H9 (cell line): ENCODE measurements at regions not wholly inside any gene's neighbourhood (a gene's known extent, or its start where the extent isn't known, plus 50 kb on each side); places are given as distances from the start of the nearest gene placed in this dataset.

Experiments used
- DNase-seq: peaks from one replicate; pipeline ENCODE4 v3.0.0-alpha.2; 2017
- H2AFZ ChIP-seq: one replicate; pipeline ENCODE4 v1.6.1; 2013; ENCODE audit warnings: mild to moderate bottlenecking, low read length, control low read depth, moderate library complexity
- H2AK5ac ChIP-seq: 2 replicates; pipeline ENCODE4 v1.6.1; 2013; ENCODE audit warnings: low read length, control low read depth, mixed read lengths; ENCODE audit not compliant: insufficient read length
- H2BK120ac ChIP-seq: one replicate; pipeline ENCODE4 v1.6.1; 2013; ENCODE audit warnings: low read depth, mild to moderate bottlenecking, low read length, control low read depth, inconsistent platforms; ENCODE audit not compliant: poor library complexity, severe bottlenecking
- H2BK12ac ChIP-seq: 2 replicates; pipeline ENCODE4 v1.6.1; 2013; ENCODE audit warnings: low read length, control low read depth, mixed read lengths, low read depth; ENCODE audit not compliant: insufficient read length
- H2BK15ac ChIP-seq: 2 replicates; pipeline ENCODE4 v1.6.1; 2013; ENCODE audit warnings: low read depth, low read length, control low read depth
- H2BK20ac ChIP-seq: one replicate; pipeline ENCODE4 v1.6.1; 2013; ENCODE audit warnings: low read depth, mild to moderate bottlenecking, low read length, control low read depth, inconsistent platforms; ENCODE audit not compliant: poor library complexity, severe bottlenecking
- H2BK5ac ChIP-seq: 2 replicates; pipeline ENCODE4 v1.6.1; 2013; ENCODE audit warnings: low read length, control low read depth, mixed read lengths; ENCODE audit not compliant: insufficient read length
- H3K14ac ChIP-seq: 2 replicates; pipeline ENCODE4 v1.6.1; 2013; ENCODE audit warnings: low read length, control low read depth; ENCODE audit not compliant: insufficient read depth
- H3K18ac ChIP-seq: 2 replicates; pipeline ENCODE4 v1.6.1; 2013; ENCODE audit warnings: low read depth, mild to moderate bottlenecking, mixed read lengths, low read length, control low read depth; ENCODE audit not compliant: insufficient read length
- H3K23ac ChIP-seq: 2 replicates; pipeline ENCODE4 v1.6.1; 2013; ENCODE audit warnings: low read length, control low read depth, mixed read lengths, low read depth; ENCODE audit not compliant: insufficient read length
- H3K23me2 ChIP-seq: 2 replicates; pipeline ENCODE4 v1.6.1; 2013; ENCODE audit warnings: low read depth, mild to moderate bottlenecking, mixed read lengths, low read length, control low read depth; ENCODE audit not compliant: insufficient read length, poor library complexity, severe bottlenecking
- H3K27ac ChIP-seq: 2 replicates; pipeline ENCODE4 v1.5.1; 2013; ENCODE audit warnings: low read length, control low read depth, mixed read lengths, low read depth; ENCODE audit not compliant: insufficient read length
- H3K27me3 ChIP-seq: 2 replicates; pipeline ENCODE4 v1.6.1; 2013; ENCODE audit warnings: low read length, control low read depth, inconsistent platforms; ENCODE audit not compliant: insufficient read depth
- H3K4ac ChIP-seq: 2 replicates; pipeline ENCODE4 v1.6.1; 2013; ENCODE audit warnings: low read depth, mild to moderate bottlenecking, control low read depth, inconsistent platforms, low read length, moderate library complexity
- H3K4me1 ChIP-seq: 2 replicates; pipeline ENCODE4 v1.6.1; 2013; ENCODE audit warnings: low read length, control low read depth, inconsistent platforms; ENCODE audit not compliant: insufficient read depth
- H3K4me2 ChIP-seq: 2 replicates; pipeline ENCODE4 v1.6.1; 2013; ENCODE audit warnings: low read length, control low read depth, mixed read lengths; ENCODE audit not compliant: insufficient read length, insufficient read depth
- H3K56ac ChIP-seq: 2 replicates; pipeline ENCODE4 v1.6.1; 2013; ENCODE audit warnings: low read depth, mild to moderate bottlenecking, mixed read lengths, low read length, control low read depth; ENCODE audit not compliant: insufficient read length
- H3K79me1 ChIP-seq: 2 replicates; pipeline ENCODE4 v1.6.1; 2013; ENCODE audit warnings: low read depth, mild to moderate bottlenecking, moderate library complexity, low read length, control low read depth, inconsistent platforms; ENCODE audit not compliant: insufficient read depth, poor library complexity, severe bottlenecking
- H3K79me2 ChIP-seq: 2 replicates; pipeline ENCODE4 v1.6.1; 2013; ENCODE audit warnings: low read length, control low read depth, inconsistent platforms; ENCODE audit not compliant: insufficient read depth
- H3K9ac ChIP-seq: 2 replicates; pipeline ENCODE4 v1.6.1; 2013; ENCODE audit warnings: low read length, control low read depth, mixed read lengths; ENCODE audit not compliant: insufficient read length; ENCODE audit errors: extremely low read depth
- H3K9me3 ChIP-seq: one replicate; pipeline ENCODE4 v1.6.1; 2013; ENCODE audit warnings: low read depth, low read length, inconsistent platforms; ENCODE audit not compliant: control insufficient read depth
- H3T11ph ChIP-seq: one replicate; pipeline ENCODE4 v1.6.1; 2013; ENCODE audit warnings: mild to moderate bottlenecking, low read length, control low read depth, inconsistent platforms
- H4K20me1 ChIP-seq: one replicate; pipeline ENCODE4 v1.6.1; 2013; ENCODE audit not compliant: control insufficient read depth, insufficient read length, insufficient read depth
- H4K5ac ChIP-seq: 2 replicates; pipeline ENCODE4 v1.6.1; 2013; ENCODE audit warnings: low read depth, mild to moderate bottlenecking, mixed read lengths, low read length, control low read depth; ENCODE audit not compliant: insufficient read length
- H4K8ac ChIP-seq: replicated peaks from 2 replicates; pipeline ENCODE4 v1.6.1; 2013; ENCODE audit warnings: low read length, control low read depth, mixed read lengths, low read depth; ENCODE audit not compliant: insufficient read length
- H4K91ac ChIP-seq: 2 replicates; pipeline ENCODE4 v1.6.1; 2013; ENCODE audit warnings: low read depth, mild to moderate bottlenecking, moderate library complexity, mixed read lengths, low read length, control low read depth; ENCODE audit not compliant: insufficient read length
- H3K27ac Mint-ChIP-seq, 3 experiments: 2 replicates in 2 of 3; 3 replicates in 1 of 3; pipeline ENCODE4 v1.8.0; 2020 to 2021; ENCODE audit warnings: mixed read lengths in 3 of 3, mild to moderate bottlenecking in 1 of 3, moderate library complexity in 1 of 3
- H3K27me3 Mint-ChIP-seq: 2 replicates; pipeline ENCODE4 v1.8.0; 2021; ENCODE audit warnings: low read depth, mild to moderate bottlenecking, moderate library complexity, mixed read lengths
- H3K36me3 Mint-ChIP-seq, 3 experiments: 2 replicates in 2 of 3; 3 replicates in 1 of 3; pipeline ENCODE4 v1.8.0; 2020 to 2021; ENCODE audit warnings: low read depth in 3 of 3, mixed read lengths in 3 of 3; ENCODE audit not compliant: insufficient read depth in 1 of 3
- H3K4me1 Mint-ChIP-seq, 2 experiments: 2 replicates each; pipeline ENCODE4 v1.8.0; 2020; ENCODE audit warnings: mixed read lengths in 2 of 2
- H3K4me3 Mint-ChIP-seq, 2 experiments: 2 replicates in 1 of 2; 3 replicates in 1 of 2; pipeline ENCODE4 v1.8.0; 2020 to 2021; ENCODE audit warnings: mild to moderate bottlenecking in 2 of 2, mixed read lengths in 2 of 2, moderate library complexity in 1 of 2
- H3K9me3 Mint-ChIP-seq, 2 experiments: 2 replicates in 1 of 2; 3 replicates in 1 of 2; pipeline ENCODE4 v1.8.0; 2020; ENCODE audit warnings: mild to moderate bottlenecking in 2 of 2, mixed read lengths in 2 of 2, moderate library complexity in 1 of 2
- CTCF ChIP-seq: fragments of 200-600 bp; sonication (generic); conservative IDR thresholded peaks from 3 replicates; pipeline ENCODE4 v1.8.0; 2021; ENCODE audit warnings: antibody characterized with exemption, mild to moderate bottlenecking
- WGBS: extraction: QIAGEN DNeasy Blood & Tissue Kit; methylation state at CpG from one replicate; pipeline ENCODE4 v1.1.7; 2013; ENCODE audit warnings: missing lambda C conversion rate, low lambda C conversion rate, mixed read lengths; ENCODE audit not compliant: insufficient read length; ENCODE audit errors: extremely low coverage; 5-methylcytosine and 5-hydroxymethylcytosine counted together

DNA sequence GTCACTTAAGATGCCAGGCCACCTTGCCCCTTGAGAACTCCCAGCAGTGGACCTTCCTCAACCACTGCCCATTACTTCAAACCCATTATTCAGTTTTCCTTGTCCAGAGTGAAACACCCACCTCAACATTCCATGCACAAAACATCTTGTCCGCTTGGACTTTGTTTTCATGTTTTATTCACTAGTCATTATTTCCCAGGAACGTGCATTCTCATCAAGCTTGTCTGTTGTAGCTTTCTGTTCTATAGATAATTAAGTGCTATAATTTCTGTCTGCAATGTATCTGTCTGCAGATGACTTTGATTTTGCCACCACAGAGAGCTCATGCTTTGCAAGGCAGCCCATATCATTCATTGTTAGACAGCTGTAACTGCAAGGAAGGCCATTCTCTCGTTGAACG lies 117.4 kb downstream of the RAB18 start:
- Histone ChIP-seq H3K56ac (no peak overlapping the region), H2AFZ (no peak overlapping the region), H2BK120ac (no peak overlapping the region), H3K23ac (no peak overlapping the region), H4K8ac (no peak overlapping the region), H3K4me1 (peaks cover 2% of the 10 kb centered on the region; the same call in 1 of the 2 replicates), H3K9ac (no peak overlapping the region), H3K79me2 (no peaks in the 10 kb centered on the region), H3K27ac (no peak overlapping the region), H3K14ac (no peak overlapping the region), H2AK5ac (no peak overlapping the region), H3K18ac (no peak overlapping the region), H3K4ac (no peak overlapping the region), H3T11ph (no peak overlapping the region), H2BK12ac (no peak overlapping the region), H3K79me1 (no peaks in the 10 kb centered on the region), H2BK15ac (no peak overlapping the region), H4K91ac (no peak overlapping the region), H3K9me3 (no peaks in the 10 kb centered on the region), H4K20me1 (no peaks in the 10 kb centered on the region), H3K27me3 (no peaks in the 10 kb centered on the region), H4K5ac (no peak overlapping the region), H2BK5ac (no peak overlapping the region), H3K23me2 (no peaks in the 10 kb centered on the region), H3K4me2 (no peak overlapping the region), H2BK20ac (no peak overlapping the region)
- H3K27ac Mint-ChIP-seq: no peak overlapping the region
- no peak for DNase-seq
- peaks cover 13 to 17% of the 10 kb centered on the region in 2 experiments for H3K4me1 Mint-ChIP-seq
- H3K4me3 Mint-ChIP-seq: no peak overlapping the region
- TF ChIP-seq CTCF: no peak
- 0 out of 7 replicates have a peak, but pooled peaks cover 0 to 7% (median 0%) of the 10 kb centered on the region in 3 experiments for H3K36me3 Mint-ChIP-seq
- WGBS: no CpG with 5 or more reads among the region's 4 CpGs
- peaks cover 0 to 3% of the 10 kb centered on the region in 2 experiments; a peak in 2 of 5 replicates for H3K9me3 Mint-ChIP-seq
- peaks cover 5% of the 10 kb centered on the region for H3K27me3 Mint-ChIP-seq
